HEK293 (cell line): ENCODE measurements at regions not wholly inside any gene's neighbourhood (a gene's known extent, or its start where the extent isn't known, plus 50 kb on each side); places are given as distances from the start of the nearest gene placed in this dataset.

Experiments
- CTCF ChIA-PET: fragments of 350-600 bp; formaldehyde crosslinking; extraction: SDS; loops from one replicate; lab custom pipeline; 2021; ENCODE audit warnings: antibody characterized with exemption; lab: Yijun Ruan, JAX
- POLR2A ChIA-PET: fragments of 300-600 bp; formaldehyde crosslinking; extraction: SDS; loops from one replicate; lab custom pipeline; 2020; ENCODE audit warnings: antibody characterized with exemption, inconsistent platforms; lab: Yijun Ruan, JAX
- H3K27ac ChIP-seq: fragments of 200-500 bp; sonication (Bioruptor generic); 2 replicates; pipeline ENCODE4 v1.5.1; 2014; ENCODE audit warnings: low read depth, low read length, control low read depth, inconsistent platforms; ENCODE audit errors: extremely low read depth
- H3K36me3 ChIP-seq, 2 experiments: fragments of 200-500 bp in 1 of 2; sonication (Bioruptor generic) in 1 of 2; 1 replicate in 1 of 2; 2 replicates in 1 of 2; pipeline ENCODE4 v1.5.1; 2014 to 2017; ENCODE audit warnings: inconsistent platforms in 2 of 2, low read length in 2 of 2; ENCODE audit not compliant: control insufficient read depth in 2 of 2, insufficient read depth in 1 of 2
- H3K4me1 ChIP-seq: fragments of 200-500 bp; sonication (Bioruptor generic); 2 replicates; pipeline ENCODE4 v1.5.1; 2014; ENCODE audit warnings: mild to moderate bottlenecking, low read length, inconsistent platforms; ENCODE audit not compliant: control insufficient read depth, insufficient read depth
- H3K4me3 ChIP-seq: 2 replicates; pipeline ENCODE4 v1.5.1; 2011; ENCODE audit warnings: low read depth, mild to moderate bottlenecking, control low read depth, low read length, moderate library complexity
- H3K9me3 ChIP-seq: fragments of 200-500 bp; sonication (Bioruptor generic); 2 replicates; pipeline ENCODE4 v1.5.1; 2014; ENCODE audit warnings: low read depth, low read length, inconsistent platforms; ENCODE audit not compliant: control insufficient read depth, insufficient read depth
- BCL11A ChIP-seq: fragments of 450-650 bp; formaldehyde crosslinking; IDR thresholded peaks from 2 replicates; pipeline ENCODE4 v1.5.1; 2016; ENCODE audit warnings: low read depth, missing biosample characterization, missing genetic modification characterization
- CTCF ChIP-seq: fragments of 450-650 bp; formaldehyde crosslinking; IDR thresholded peaks from 2 replicates; pipeline ENCODE4 v1.5.1; 2016; ENCODE audit warnings: missing biosample characterization, missing genetic modification characterization
- GLIS1 ChIP-seq: fragments of 450-650 bp; formaldehyde crosslinking; IDR thresholded peaks from 2 replicates; pipeline ENCODE4 v1.5.1; 2016; ENCODE audit warnings: missing biosample characterization, missing genetic modification characterization
- KLF9 ChIP-seq: fragments of 450-650 bp; formaldehyde crosslinking; IDR thresholded peaks from 2 replicates; pipeline ENCODE4 v1.5.1; 2016; ENCODE audit warnings: missing biosample characterization, missing genetic modification characterization, low read depth
- PATZ1 ChIP-seq: fragments of 450-650 bp; formaldehyde crosslinking; IDR thresholded peaks from 2 replicates; pipeline ENCODE4 v1.5.1; 2016; ENCODE audit warnings: missing biosample characterization, missing genetic modification characterization
- PBX3 ChIP-seq: sonication (generic); formaldehyde crosslinking; IDR thresholded peaks from 2 replicates; pipeline ENCODE4 v1.8.1; 2022; ENCODE audit warnings: mild to moderate bottlenecking, moderate library complexity, missing genetic modification reagents
- REPIN1 ChIP-seq: fragments of 450-650 bp; formaldehyde crosslinking; IDR thresholded peaks from 2 replicates; pipeline ENCODE4 v1.5.1; 2017; ENCODE audit warnings: missing biosample characterization, missing genetic modification characterization, low read depth
- SP7 ChIP-seq: fragments of 450-650 bp; formaldehyde crosslinking; IDR thresholded peaks from 2 replicates; pipeline ENCODE4 v1.5.1; 2016; ENCODE audit warnings: missing biosample characterization, missing genetic modification characterization
- TRIM28 ChIP-seq: IDR thresholded peaks from 2 replicates; pipeline ENCODE4 v1.6.1; 2011; ENCODE audit warnings: low read length, control low read depth, borderline replicate concordance
- ZBTB20 ChIP-seq: fragments of 450-650 bp; formaldehyde crosslinking; IDR thresholded peaks from 2 replicates; pipeline ENCODE4 v1.5.1; 2016; ENCODE audit warnings: missing biosample characterization, missing genetic modification characterization
- ZBTB8A ChIP-seq: fragments of 450-650 bp; formaldehyde crosslinking; IDR thresholded peaks from 2 replicates; pipeline ENCODE4 v1.5.1; 2016; ENCODE audit warnings: missing biosample characterization, missing genetic modification characterization
- ZEB2 ChIP-seq: fragments of 450-650 bp; formaldehyde crosslinking; IDR thresholded peaks from 2 replicates; pipeline ENCODE4 v1.5.1; 2016; ENCODE audit warnings: missing biosample characterization, missing genetic modification characterization
- ZIC2 ChIP-seq: fragments of 450-650 bp; formaldehyde crosslinking; IDR thresholded peaks from 2 replicates; pipeline ENCODE4 v1.5.1; 2016; ENCODE audit warnings: missing biosample characterization, missing genetic modification characterization
- ZNF362 ChIP-seq: fragments of 450-650 bp; formaldehyde crosslinking; IDR thresholded peaks from 2 replicates; pipeline ENCODE4 v1.5.1; 2016; ENCODE audit warnings: missing biosample characterization, missing genetic modification characterization
- ZNF391 ChIP-seq: fragments of 450-650 bp; formaldehyde crosslinking; IDR thresholded peaks from 2 replicates; pipeline ENCODE4 v1.5.1; 2016; ENCODE audit warnings: low read depth, missing biosample characterization, missing genetic modification characterization, borderline replicate concordance
- ZNF423 ChIP-seq: fragments of 450-650 bp; formaldehyde crosslinking; IDR thresholded peaks from 2 replicates; pipeline ENCODE4 v1.5.1; 2016; ENCODE audit warnings: missing biosample characterization, missing genetic modification characterization
- ZNF501 ChIP-seq: fragments of 450-650 bp; formaldehyde crosslinking; IDR thresholded peaks from 2 replicates; pipeline ENCODE4 v1.5.1; 2016; ENCODE audit warnings: missing biosample characterization, missing genetic modification characterization
- ZNF518A ChIP-seq: fragments of 450-650 bp; formaldehyde crosslinking; conservative IDR thresholded peaks from 2 replicates; pipeline ENCODE4 v1.5.1; 2016; ENCODE audit warnings: low read depth, missing biosample characterization, missing genetic modification characterization
- ZNF561 ChIP-seq: fragments of 450-650 bp; IDR thresholded peaks from 2 replicates; pipeline ENCODE4 v1.5.1; 2018; ENCODE audit warnings: missing biosample characterization, missing genetic modification characterization, borderline replicate concordance
- ZNF580 ChIP-seq: fragments of 450-650 bp; formaldehyde crosslinking; IDR thresholded peaks from 2 replicates; pipeline ENCODE4 v1.5.1; 2016; ENCODE audit warnings: missing biosample characterization, missing genetic modification characterization
- ZNF596 ChIP-seq: fragments of 450-650 bp; IDR thresholded peaks from 2 replicates; pipeline ENCODE4 v1.5.0; 2018; ENCODE audit warnings: missing biosample characterization, mild to moderate bottlenecking, missing genetic modification characterization, moderate library complexity
- ZNF654 ChIP-seq: fragments of 450-650 bp; formaldehyde crosslinking; IDR thresholded peaks from 2 replicates; pipeline ENCODE4 v1.5.1; 2016; ENCODE audit warnings: low read depth, missing biosample characterization, missing genetic modification characterization
- ZNF768 ChIP-seq: fragments of 450-650 bp; formaldehyde crosslinking; IDR thresholded peaks from 2 replicates; pipeline ENCODE4 v1.5.1; 2018; ENCODE audit warnings: missing biosample characterization, mild to moderate bottlenecking, missing genetic modification characterization
- ZSCAN30 ChIP-seq: fragments of 450-650 bp; IDR thresholded peaks from 2 replicates; pipeline ENCODE4 v1.5.1; 2018; ENCODE audit warnings: missing biosample characterization, mild to moderate bottlenecking, missing genetic modification characterization, moderate library complexity
- ZXDB ChIP-seq: fragments of 450-650 bp; formaldehyde crosslinking; IDR thresholded peaks from 2 replicates; pipeline ENCODE4 v1.5.1; 2016; ENCODE audit warnings: missing biosample characterization, missing genetic modification characterization

GRCh38 chr1:47710329-47711071 lies 272.7 kb downstream of the FOXD2 start:
- CTCF ChIA-PET = interaction anchor here (0.6 to 10.3 kb wide), 41 partner anchors 8 to 535 kb away, joined by 3 to 120 read pairs (median 4); partner anchors contain the start of gene FOXD2
- H3K9me3 ChIP-seq = no peaks in the 10 kb centered on the region
- peak overlapping the region; percentile 77; the same call in 1 of the 2 replicates for H3K27ac ChIP-seq
- H3K4me1 ChIP-seq = peaks cover 6% of the 10 kb centered on the region; the same call in 1 of the 2 replicates
- H3K4me3 ChIP-seq = no peak overlapping the region
- H3K36me3 ChIP-seq = no peaks in the 10 kb centered on the region
- POLR2A ChIA-PET = interaction anchor here (2.6 kb wide), 1 partner anchor 273 kb away, joined by 26 read pairs; the partner anchor contains the start of gene FOXD2
- TF ChIP-seq PBX3 (peak; percentile 72; the same call in 1 of the 2 replicates), ZNF654 (peak; percentile 58), ZSCAN30 (tag by site-specific recombination) (peak; percentile 77; the same call in 1 of the 2 replicates), REPIN1 (0 out of 2 replicates have a peak, but pooled peaks have one; percentile 55), ZNF561 (0 out of 2 replicates have a peak, but pooled peaks have one; percentile 21), ZNF391 (tag by site-specific recombination) (peak; percentile 14; the same call in 1 of the 2 replicates), ZNF768 (tag by site-specific recombination) (peak; percentile 100), CTCF (tag by site-specific recombination) (peak; percentile 95), ZIC2 (tag by site-specific recombination) (peak; percentile 18; the same call in 1 of the 2 replicates), ZXDB (tag by site-specific recombination) (no peak; the same call in 1 of the 2 replicates), KLF9 (peak; percentile 29; the same call in 1 of the 2 replicates), ZNF501 (tag by site-specific recombination) (0 out of 2 replicates have a peak, but pooled peaks have one; percentile 46), SP7 (peak; percentile 78), ZNF362 (no peak), BCL11A (tag by site-specific recombination) (peak; percentile 62; the same call in 1 of the 2 replicates), ZNF580 (peak; percentile 87), ZNF596 (tag by site-specific recombination) (0 out of 2 replicates have a peak, but pooled peaks have one; percentile 43), ZBTB20 (tag by site-specific recombination) (no peak), ZBTB8A (peak; percentile 16), GLIS1 (peak; percentile 34; the same call in 1 of the 2 replicates), TRIM28 (peak; percentile 60; the same call in 1 of the 2 replicates), ZNF423 (no peak), PATZ1 (peak; percentile 17; the same call in 1 of the 2 replicates), ZEB2 (tag by site-specific recombination) (0 out of 2 replicates have a peak, but pooled peaks have one; percentile 16), ZNF518A (no peak)
